HepG2 (cell line): ENCODE measurements at regions not wholly inside any gene's neighbourhood (a gene's known extent, or its start where the extent isn't known, plus 50 kb on each side); places are given as distances from the start of the nearest gene placed in this dataset.

Experiments
- AHDC1 ChIP-seq: sonication (generic); formaldehyde crosslinking; IDR thresholded peaks from 2 replicates; pipeline ENCODE4 v1.5.1; 2020; ENCODE audit warnings: mild to moderate bottlenecking, missing genetic modification reagents, borderline replicate concordance
- FOXC1 ChIP-seq: sonication (generic); formaldehyde crosslinking; IDR thresholded peaks from 2 replicates; pipeline ENCODE4 v1.8.0; 2022; ENCODE audit warnings: mild to moderate bottlenecking, missing genetic modification reagents, borderline replicate concordance
- NFKBIZ ChIP-seq: IDR thresholded peaks from 2 replicates; pipeline ENCODE4 v1.6.1; 2018; ENCODE audit warnings: missing genetic modification reagents, missing compliant biosample characterization
- RAD51 ChIP-seq: fragments of 450-650 bp; IDR thresholded peaks from 2 replicates; pipeline ENCODE4 v1.6.1; 2016; ENCODE audit warnings: borderline replicate concordance
- ZSCAN22 ChIP-seq: sonication (generic); formaldehyde crosslinking; IDR thresholded peaks from 2 replicates; pipeline ENCODE4 v1.4.0; 2020; ENCODE audit warnings: mild to moderate bottlenecking, missing genetic modification reagents
- TF ChIP-seq, protein P1 (sequence below): sonication (generic); formaldehyde crosslinking; IDR thresholded peaks from 2 replicates; pipeline ENCODE4 v1.4.0; 2020; ENCODE audit warnings: missing genetic modification reagents
- TF ChIP-seq, protein P2 (sequence below), 2 experiments: fragments of 450-650 bp in 1 of 2; sonication (generic) in 1 of 2; formaldehyde crosslinking in 1 of 2; IDR thresholded peaks; 2 replicates each; pipeline versions ENCODE4 v1.6.1 to v1.8.0; 2016 to 2022; ENCODE audit warnings: antibody characterized with exemption in 1 of 2, mild to moderate bottlenecking in 1 of 2, missing genetic modification reagents in 1 of 2

DNA sequence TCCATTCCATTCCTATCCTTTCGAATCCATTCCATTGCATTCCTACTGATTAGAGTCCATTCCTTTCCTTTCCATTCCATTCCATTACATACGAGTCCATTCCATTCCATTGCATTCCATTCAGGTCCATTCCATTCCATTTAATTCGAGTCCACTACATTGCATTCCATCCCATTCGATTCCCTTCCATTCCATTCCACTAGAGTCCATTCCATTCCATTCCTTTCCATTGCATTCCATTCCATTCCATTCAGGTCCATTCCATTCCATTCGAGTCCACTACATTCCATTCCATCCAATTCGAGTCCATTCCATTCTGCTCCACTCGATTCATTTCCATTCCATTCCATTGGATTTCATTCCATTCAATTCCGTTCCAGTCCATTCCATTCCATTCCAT is 1133.6 kb downstream of the RPIA start (continued):
- TF ChIP-seq, protein P1, sequence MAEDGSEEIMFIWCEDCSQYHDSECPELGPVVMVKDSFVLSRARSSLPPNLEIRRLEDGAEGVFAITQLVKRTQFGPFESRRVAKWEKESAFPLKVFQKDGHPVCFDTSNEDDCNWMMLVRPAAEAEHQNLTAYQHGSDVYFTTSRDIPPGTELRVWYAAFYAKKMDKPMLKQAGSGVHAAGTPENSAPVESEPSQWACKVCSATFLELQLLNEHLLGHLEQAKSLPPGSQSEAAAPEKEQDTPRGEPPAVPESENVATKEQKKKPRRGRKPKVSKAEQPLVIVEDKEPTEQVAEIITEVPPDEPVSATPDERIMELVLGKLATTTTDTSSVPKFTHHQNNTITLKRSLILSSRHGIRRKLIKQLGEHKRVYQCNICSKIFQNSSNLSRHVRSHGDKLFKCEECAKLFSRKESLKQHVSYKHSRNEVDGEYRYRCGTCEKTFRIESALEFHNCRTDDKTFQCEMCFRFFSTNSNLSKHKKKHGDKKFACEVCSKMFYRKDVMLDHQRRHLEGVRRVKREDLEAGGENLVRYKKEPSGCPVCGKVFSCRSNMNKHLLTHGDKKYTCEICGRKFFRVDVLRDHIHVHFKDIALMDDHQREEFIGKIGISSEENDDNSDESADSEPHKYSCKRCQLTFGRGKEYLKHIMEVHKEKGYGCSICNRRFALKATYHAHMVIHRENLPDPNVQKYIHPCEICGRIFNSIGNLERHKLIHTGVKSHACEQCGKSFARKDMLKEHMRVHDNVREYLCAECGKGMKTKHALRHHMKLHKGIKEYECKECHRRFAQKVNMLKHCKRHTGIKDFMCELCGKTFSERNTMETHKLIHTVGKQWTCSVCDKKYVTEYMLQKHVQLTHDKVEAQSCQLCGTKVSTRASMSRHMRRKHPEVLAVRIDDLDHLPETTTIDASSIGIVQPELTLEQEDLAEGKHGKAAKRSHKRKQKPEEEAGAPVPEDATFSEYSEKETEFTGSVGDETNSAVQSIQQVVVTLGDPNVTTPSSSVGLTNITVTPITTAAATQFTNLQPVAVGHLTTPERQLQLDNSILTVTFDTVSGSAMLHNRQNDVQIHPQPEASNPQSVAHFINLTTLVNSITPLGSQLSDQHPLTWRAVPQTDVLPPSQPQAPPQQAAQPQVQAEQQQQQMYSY (CRISPR knock-in tag) = peak; percentile 65; the same call in 1 of the 2 replicates
- no peak for TF ChIP-seq NFKBIZ (CRISPR knock-in tag)
- TF ChIP-seq ZSCAN22 (CRISPR knock-in tag) = no peak
- TF ChIP-seq FOXC1 (CRISPR knock-in tag) = no peak
- TF ChIP-seq RAD51 = peak; percentile 22; the same call in 1 of the 2 replicates
- no peak for TF ChIP-seq AHDC1 (CRISPR knock-in tag)
- TF ChIP-seq, protein P2, sequence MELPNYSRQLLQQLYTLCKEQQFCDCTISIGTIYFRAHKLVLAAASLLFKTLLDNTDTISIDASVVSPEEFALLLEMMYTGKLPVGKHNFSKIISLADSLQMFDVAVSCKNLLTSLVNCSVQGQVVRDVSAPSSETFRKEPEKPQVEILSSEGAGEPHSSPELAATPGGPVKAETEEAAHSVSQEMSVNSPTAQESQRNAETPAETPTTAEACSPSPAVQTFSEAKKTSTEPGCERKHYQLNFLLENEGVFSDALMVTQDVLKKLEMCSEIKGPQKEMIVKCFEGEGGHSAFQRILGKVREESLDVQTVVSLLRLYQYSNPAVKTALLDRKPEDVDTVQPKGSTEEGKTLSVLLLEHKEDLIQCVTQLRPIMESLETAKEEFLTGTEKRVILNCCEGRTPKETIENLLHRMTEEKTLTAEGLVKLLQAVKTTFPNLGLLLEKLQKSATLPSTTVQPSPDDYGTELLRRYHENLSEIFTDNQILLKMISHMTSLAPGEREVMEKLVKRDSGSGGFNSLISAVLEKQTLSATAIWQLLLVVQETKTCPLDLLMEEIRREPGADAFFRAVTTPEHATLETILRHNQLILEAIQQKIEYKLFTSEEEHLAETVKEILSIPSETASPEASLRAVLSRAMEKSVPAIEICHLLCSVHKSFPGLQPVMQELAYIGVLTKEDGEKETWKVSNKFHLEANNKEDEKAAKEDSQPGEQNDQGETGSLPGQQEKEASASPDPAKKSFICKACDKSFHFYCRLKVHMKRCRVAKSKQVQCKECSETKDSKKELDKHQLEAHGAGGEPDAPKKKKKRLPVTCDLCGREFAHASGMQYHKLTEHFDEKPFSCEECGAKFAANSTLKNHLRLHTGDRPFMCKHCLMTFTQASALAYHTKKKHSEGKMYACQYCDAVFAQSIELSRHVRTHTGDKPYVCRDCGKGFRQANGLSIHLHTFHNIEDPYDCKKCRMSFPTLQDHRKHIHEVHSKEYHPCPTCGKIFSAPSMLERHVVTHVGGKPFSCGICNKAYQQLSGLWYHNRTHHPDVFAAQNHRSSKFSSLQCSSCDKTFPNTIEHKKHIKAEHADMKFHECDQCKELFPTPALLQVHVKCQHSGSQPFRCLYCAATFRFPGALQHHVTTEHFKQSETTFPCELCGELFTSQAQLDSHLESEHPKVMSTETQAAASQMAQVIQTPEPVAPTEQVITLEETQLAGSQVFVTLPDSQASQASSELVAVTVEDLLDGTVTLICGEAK (IDR thresholded peaks at IDR 0.05) = 0 out of 2 replicates have a peak, but pooled peaks have one; percentile 19
- TF ChIP-seq, protein P2 (CRISPR knock-in tag; IDR thresholded peaks at IDR 0.05) = no peak
